ENCODE measurements at regions not wholly inside any gene's neighbourhood (a gene's known extent, or its start where the extent isn't known, plus 50 kb on each side); places are given as distances from the start of the nearest gene placed in this dataset.

DNA sequence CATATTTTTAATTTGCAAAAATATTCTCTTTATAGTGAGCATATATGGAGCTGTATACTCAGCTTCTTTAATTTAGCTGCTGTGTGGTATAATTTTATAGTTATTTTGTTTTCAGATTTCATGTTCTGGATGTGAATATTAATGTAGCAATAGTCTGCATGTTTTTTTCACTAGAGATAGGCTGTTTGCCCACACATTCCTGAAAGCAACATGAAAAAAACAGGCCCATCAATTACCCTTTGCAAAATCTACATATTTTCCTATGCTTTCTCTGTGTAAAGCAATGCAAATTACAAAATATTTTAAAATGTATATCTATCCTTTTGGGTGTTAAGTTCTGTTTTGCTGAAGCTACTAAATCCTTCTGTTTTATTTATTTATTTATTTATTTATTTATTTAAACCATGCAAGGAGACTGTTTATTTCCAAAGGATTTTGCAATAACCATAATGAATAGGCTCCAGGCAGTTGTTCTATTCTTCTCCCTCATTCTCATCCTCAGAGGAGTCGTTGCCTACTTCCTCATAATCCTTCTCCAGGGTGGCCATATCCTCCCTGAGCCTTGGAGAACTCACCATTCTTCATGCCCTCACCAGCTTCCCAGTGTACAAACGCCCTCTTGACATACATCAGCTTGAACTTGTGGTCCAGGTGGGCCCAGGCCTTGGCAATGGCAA lies 277.1 kb downstream of the ANKRD50 start:
- no peak overlapping the region for H3K4me3 ChIP-seq
- H3K27ac ChIP-seq = no peak overlapping the region
- DNase-seq (ENCODE audit: low spot score) = no peak
- TF ChIP-seq, protein P1, sequence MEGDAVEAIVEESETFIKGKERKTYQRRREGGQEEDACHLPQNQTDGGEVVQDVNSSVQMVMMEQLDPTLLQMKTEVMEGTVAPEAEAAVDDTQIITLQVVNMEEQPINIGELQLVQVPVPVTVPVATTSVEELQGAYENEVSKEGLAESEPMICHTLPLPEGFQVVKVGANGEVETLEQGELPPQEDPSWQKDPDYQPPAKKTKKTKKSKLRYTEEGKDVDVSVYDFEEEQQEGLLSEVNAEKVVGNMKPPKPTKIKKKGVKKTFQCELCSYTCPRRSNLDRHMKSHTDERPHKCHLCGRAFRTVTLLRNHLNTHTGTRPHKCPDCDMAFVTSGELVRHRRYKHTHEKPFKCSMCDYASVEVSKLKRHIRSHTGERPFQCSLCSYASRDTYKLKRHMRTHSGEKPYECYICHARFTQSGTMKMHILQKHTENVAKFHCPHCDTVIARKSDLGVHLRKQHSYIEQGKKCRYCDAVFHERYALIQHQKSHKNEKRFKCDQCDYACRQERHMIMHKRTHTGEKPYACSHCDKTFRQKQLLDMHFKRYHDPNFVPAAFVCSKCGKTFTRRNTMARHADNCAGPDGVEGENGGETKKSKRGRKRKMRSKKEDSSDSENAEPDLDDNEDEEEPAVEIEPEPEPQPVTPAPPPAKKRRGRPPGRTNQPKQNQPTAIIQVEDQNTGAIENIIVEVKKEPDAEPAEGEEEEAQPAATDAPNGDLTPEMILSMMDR (IDR thresholded peaks at IDR 0.05) = no peak

DNA sequence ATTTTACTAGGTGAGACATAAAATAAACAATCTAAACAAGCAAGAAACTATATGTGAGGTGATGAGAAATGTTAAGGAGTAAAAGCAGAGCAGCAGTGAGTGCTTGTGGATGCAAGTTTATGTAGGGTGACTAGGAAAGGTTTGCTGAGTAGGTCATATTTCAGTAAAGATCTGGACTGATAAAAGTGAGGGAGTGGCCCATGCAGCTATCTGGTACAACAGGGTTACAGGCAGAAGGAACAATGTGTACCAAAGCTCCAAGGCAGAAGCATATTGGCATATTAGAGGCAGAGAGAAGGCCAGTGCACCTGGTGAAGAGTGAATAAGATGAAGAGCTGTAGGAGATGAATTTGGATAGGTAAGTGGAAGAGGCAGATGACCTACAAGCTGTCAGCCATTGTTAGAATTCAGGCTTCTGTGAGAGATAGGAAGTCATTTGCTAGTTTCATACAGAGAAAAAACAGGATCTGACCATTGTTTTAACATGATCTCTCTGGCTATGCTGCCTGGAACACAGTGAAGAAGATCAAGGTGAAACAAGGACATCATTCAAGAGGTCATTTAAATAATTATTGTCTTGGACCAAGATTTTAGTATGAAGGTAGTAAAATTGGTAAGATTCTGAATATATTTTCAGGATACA lies 274.6 kb downstream of the ANKRD50 start:
- Histone ChIP-seq H3K4me3 (no peak overlapping the region), H3K27ac (no peak overlapping the region)
- no peak for DNase-seq (ENCODE audit: low spot score)
- TF ChIP-seq, protein P1 (IDR thresholded peaks at IDR 0.05) = no peak

DNA sequence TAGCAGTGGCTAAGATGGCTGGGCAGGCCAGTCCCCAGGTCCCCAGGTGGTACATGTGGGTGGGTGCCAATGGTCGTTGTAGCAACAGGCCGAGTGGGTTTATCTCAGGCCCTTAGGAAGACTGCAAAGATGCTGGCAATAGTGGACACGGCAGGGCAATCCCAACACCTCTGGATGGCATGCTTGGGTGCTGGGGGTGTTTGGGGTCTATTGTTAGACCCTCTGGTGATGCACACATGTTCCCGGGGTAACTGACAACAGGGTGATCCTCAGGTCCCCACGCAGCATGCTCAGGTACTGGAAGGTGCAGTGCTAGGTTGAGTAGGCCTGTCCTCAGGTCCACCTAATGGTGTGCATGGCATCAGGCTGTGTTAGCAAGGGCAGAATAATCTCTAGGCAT lies 267.5 kb downstream of the ANKRD50 start:
- H3K27ac ChIP-seq = no peak overlapping the region
- TF ChIP-seq, protein P1 (IDR thresholded peaks at IDR 0.05) = no peak
- H3K4me3 ChIP-seq = no peak overlapping the region
- DNase-seq (ENCODE audit: low spot score) = no peak

DNA sequence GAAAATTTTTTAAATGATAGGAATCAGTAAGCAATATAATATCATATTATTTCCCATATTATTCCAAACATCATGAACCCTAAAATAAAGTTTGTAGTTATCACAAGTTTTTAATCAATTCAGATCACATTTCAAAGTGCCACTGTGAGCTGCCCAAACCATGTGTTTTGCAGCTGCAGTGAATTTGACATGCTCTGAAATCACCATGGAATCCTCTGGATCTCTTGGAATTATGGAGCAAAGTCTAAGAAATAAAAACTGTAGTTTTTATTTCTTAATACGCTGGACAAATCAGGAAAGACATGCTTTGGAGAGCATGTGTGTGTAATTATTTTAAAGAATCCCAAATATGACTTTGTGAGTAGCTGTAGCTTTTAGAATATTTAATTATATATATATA lies 262.7 kb downstream of the ANKRD50 start:
- TF ChIP-seq, protein P1 (IDR thresholded peaks at IDR 0.05) = no peak
- H3K4me3 ChIP-seq = no peak overlapping the region
- no peak for DNase-seq (ENCODE audit: low spot score)
- no peak overlapping the region for H3K27ac ChIP-seq

DNA sequence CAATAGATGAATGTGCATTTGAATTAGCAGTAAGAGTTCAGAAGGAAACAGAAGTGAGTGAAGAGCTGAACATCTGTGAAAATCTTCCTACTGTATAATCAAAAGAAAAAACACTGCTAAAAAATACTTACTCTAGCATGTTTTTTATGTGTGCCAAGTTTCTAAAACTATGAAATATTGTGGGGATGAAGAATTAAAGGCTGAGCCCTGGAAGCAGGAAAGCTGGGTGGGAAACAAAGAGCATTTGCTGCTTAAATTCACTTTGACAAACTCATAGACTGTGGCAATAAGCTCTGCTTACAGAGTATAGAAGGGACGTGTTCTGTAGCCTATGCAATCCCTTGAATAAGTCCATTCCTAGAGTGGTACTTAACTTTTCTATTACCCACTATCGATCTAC lies 261.7 kb downstream of the ANKRD50 start:
- TF ChIP-seq, protein P1 (IDR thresholded peaks at IDR 0.05) = no peak

DNA sequence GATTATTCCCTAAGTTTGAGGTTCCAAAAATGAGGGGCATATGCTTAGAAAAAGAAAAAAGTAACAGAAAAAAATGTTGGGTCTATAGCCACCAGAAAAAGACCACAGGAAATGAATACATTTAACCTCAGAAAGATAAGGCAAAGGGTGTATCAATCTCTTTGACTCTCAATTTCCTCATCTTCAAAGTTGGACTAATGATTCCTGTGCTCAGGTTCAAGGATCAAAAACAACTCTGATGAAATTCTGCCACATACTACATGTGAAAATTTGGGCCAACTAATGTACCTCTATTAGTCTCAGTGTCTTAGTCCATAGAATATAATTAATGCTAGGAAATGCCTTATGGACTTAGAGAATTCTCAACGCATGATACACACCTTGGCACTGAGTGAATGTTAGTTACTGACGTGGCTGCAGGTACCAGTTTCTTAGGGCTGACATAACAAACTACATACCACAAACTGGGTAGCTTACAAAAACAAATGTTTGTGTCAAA lies 257.7 kb downstream of the ANKRD50 start:
- DNase-seq (ENCODE audit: low spot score) = no peak
- no peak overlapping the region for H3K27ac ChIP-seq
- no peak overlapping the region for H3K4me3 ChIP-seq
- TF ChIP-seq, protein P1 (IDR thresholded peaks at IDR 0.05) = no peak

More for the DNA sequence above, 261.7 kb downstream of the ANKRD50 start:
- no peak overlapping the region for H3K4me3 ChIP-seq
- no peak overlapping the region for H3K27ac ChIP-seq
- no peak for DNase-seq (ENCODE audit: low spot score)

DNA sequence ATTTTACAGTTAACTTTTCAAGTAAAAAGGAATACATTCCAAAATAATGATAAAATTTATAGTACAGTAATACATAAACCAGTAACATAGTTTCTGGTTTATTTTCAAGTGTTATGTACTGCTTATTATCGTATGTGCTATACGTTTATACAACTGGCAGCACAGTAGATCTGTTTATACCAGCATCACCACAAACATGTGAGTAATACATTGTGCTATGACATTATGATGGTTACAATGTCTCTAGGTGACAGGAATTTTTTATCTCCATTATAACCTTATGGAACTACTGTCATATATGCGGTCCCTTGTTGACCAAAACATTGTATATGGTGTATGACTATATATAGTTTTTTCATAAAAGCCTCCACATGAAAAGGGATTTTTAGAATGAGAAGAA lies 256.9 kb downstream of the ANKRD50 start:
- Histone ChIP-seq H3K4me3 (no peak overlapping the region), H3K27ac (no peak overlapping the region)
- TF ChIP-seq, protein P1 (IDR thresholded peaks at IDR 0.05) = no peak
- no peak for DNase-seq (ENCODE audit: low spot score)

Measured in coronary artery (tissue), 2 donors.